ENCODE measurements at regions not wholly inside any gene's neighbourhood (a gene's known extent, or its start where the extent isn't known, plus 50 kb on each side); places are given as distances from the start of the nearest gene placed in this dataset.

DNA sequence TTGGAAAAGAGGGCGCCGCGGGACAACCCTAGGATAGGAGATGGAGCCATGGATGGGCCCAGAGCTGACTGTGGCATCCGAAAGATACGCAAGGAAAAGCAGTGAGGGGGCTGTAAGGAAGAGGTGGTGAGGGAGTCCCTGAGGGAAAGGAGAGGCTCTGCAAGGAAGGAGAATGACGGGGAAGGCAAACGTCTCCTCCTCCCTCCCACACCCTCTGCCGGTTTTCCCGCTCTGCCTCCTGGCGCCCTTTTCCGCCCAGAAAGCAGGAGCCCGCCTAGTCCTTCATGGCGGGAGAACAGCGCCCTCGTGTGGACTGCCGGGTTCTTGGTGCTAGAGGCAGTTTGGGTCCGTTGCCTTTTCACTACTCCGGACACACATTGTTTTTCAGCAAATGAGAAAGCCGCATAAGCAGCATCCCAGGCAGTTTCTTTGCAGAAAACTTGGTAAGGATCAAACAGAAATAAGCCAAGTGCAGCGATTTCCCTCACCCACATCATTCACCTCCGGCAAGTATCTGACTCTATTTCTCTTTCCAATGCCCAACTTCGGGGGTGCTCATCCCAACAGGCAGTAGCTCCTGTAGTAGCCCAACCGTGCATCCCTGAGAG is 200.4 kb downstream of the INO80D start (continued):
- TF ChIP-seq TIGD3 (CRISPR knock-in tag; IDR thresholded peaks at IDR 0.05; ENCODE audit: borderline replicate concordance) (no peak), ZNF124 (CRISPR knock-in tag; IDR thresholded peaks at IDR 0.05) (0 out of 2 replicates have a peak, but pooled peaks have one; percentile 65), KDM2A (CRISPR knock-in tag; IDR thresholded peaks at IDR 0.05; ENCODE audit: borderline replicate concordance, low read depth) (peak; percentile 91), NCOR1 (IDR thresholded peaks at IDR 0.05; ENCODE audit: borderline replicate concordance, low read length) (no peak), ETV6 (CRISPR knock-in tag; conservative IDR thresholded peaks at IDR 0.05) (no peak), ZBTB20 (CRISPR knock-in tag; IDR thresholded peaks at IDR 0.05; ENCODE audit: borderline replicate concordance, low read depth) (no peak), E2F1 (CRISPR knock-in tag; IDR thresholded peaks at IDR 0.05) (peak; percentile 94), SPEN (CRISPR knock-in tag; IDR thresholded peaks at IDR 0.05; ENCODE audit: low read depth) (0 out of 2 replicates have a peak, but pooled peaks have one; percentile 27), TEAD2 (CRISPR knock-in tag; IDR thresholded peaks at IDR 0.05) (no peak)
- TF ChIP-seq, protein P1, sequence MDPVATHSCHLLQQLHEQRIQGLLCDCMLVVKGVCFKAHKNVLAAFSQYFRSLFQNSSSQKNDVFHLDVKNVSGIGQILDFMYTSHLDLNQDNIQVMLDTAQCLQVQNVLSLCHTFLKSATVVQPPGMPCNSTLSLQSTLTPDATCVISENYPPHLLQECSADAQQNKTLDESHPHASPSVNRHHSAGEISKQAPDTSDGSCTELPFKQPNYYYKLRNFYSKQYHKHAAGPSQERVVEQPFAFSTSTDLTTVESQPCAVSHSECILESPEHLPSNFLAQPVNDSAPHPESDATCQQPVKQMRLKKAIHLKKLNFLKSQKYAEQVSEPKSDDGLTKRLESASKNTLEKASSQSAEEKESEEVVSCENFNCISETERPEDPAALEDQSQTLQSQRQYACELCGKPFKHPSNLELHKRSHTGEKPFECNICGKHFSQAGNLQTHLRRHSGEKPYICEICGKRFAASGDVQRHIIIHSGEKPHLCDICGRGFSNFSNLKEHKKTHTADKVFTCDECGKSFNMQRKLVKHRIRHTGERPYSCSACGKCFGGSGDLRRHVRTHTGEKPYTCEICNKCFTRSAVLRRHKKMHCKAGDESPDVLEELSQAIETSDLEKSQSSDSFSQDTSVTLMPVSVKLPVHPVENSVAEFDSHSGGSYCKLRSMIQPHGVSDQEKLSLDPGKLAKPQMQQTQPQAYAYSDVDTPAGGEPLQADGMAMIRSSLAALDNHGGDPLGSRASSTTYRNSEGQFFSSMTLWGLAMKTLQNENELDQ (CRISPR knock-in tag; IDR thresholded peaks at IDR 0.05; ENCODE audit: borderline replicate concordance) = no peak
- TF ChIP-seq, protein P2, sequence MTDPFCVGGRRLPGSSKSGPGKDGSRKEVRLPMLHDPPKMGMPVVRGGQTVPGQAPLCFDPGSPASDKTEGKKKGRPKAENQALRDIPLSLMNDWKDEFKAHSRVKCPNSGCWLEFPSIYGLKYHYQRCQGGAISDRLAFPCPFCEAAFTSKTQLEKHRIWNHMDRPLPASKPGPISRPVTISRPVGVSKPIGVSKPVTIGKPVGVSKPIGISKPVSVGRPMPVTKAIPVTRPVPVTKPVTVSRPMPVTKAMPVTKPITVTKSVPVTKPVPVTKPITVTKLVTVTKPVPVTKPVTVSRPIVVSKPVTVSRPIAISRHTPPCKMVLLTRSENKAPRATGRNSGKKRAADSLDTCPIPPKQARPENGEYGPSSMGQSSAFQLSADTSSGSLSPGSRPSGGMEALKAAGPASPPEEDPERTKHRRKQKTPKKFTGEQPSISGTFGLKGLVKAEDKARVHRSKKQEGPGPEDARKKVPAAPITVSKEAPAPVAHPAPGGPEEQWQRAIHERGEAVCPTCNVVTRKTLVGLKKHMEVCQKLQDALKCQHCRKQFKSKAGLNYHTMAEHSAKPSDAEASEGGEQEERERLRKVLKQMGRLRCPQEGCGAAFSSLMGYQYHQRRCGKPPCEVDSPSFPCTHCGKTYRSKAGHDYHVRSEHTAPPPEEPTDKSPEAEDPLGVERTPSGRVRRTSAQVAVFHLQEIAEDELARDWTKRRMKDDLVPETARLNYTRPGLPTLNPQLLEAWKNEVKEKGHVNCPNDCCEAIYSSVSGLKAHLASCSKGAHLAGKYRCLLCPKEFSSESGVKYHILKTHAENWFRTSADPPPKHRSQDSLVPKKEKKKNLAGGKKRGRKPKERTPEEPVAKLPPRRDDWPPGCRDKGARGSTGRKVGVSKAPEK (CRISPR knock-in tag; IDR thresholded peaks at IDR 0.05; ENCODE audit: borderline replicate concordance) = peak; percentile 75; the same call in 1 of the 2 replicates
- TF ChIP-seq, protein P3, sequence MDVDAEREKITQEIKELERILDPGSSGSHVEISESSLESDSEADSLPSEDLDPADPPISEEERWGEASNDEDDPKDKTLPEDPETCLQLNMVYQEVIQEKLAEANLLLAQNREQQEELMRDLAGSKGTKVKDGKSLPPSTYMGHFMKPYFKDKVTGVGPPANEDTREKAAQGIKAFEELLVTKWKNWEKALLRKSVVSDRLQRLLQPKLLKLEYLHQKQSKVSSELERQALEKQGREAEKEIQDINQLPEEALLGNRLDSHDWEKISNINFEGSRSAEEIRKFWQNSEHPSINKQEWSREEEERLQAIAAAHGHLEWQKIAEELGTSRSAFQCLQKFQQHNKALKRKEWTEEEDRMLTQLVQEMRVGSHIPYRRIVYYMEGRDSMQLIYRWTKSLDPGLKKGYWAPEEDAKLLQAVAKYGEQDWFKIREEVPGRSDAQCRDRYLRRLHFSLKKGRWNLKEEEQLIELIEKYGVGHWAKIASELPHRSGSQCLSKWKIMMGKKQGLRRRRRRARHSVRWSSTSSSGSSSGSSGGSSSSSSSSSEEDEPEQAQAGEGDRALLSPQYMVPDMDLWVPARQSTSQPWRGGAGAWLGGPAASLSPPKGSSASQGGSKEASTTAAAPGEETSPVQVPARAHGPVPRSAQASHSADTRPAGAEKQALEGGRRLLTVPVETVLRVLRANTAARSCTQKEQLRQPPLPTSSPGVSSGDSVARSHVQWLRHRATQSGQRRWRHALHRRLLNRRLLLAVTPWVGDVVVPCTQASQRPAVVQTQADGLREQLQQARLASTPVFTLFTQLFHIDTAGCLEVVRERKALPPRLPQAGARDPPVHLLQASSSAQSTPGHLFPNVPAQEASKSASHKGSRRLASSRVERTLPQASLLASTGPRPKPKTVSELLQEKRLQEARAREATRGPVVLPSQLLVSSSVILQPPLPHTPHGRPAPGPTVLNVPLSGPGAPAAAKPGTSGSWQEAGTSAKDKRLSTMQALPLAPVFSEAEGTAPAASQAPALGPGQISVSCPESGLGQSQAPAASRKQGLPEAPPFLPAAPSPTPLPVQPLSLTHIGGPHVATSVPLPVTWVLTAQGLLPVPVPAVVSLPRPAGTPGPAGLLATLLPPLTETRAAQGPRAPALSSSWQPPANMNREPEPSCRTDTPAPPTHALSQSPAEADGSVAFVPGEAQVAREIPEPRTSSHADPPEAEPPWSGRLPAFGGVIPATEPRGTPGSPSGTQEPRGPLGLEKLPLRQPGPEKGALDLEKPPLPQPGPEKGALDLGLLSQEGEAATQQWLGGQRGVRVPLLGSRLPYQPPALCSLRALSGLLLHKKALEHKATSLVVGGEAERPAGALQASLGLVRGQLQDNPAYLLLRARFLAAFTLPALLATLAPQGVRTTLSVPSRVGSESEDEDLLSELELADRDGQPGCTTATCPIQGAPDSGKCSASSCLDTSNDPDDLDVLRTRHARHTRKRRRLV (CRISPR knock-in tag; IDR thresholded peaks at IDR 0.05) = no peak
- TF ChIP-seq, protein P4, sequence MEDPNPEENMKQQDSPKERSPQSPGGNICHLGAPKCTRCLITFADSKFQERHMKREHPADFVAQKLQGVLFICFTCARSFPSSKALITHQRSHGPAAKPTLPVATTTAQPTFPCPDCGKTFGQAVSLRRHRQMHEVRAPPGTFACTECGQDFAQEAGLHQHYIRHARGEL (CRISPR knock-in tag; IDR thresholded peaks at IDR 0.05) = no peak

Measured in HepG2 (cell line).